ENCODE measurements at regions not wholly inside any gene's neighbourhood (a gene's known extent, or its start where the extent isn't known, plus 50 kb on each side); places are given as distances from the start of the nearest gene placed in this dataset.

- no peaks in the 10 kb centered on the region for H3K79me2 ChIP-seq (ENCODE audit: insufficient read depth, low read length)
- TF ChIP-seq, protein P1, sequence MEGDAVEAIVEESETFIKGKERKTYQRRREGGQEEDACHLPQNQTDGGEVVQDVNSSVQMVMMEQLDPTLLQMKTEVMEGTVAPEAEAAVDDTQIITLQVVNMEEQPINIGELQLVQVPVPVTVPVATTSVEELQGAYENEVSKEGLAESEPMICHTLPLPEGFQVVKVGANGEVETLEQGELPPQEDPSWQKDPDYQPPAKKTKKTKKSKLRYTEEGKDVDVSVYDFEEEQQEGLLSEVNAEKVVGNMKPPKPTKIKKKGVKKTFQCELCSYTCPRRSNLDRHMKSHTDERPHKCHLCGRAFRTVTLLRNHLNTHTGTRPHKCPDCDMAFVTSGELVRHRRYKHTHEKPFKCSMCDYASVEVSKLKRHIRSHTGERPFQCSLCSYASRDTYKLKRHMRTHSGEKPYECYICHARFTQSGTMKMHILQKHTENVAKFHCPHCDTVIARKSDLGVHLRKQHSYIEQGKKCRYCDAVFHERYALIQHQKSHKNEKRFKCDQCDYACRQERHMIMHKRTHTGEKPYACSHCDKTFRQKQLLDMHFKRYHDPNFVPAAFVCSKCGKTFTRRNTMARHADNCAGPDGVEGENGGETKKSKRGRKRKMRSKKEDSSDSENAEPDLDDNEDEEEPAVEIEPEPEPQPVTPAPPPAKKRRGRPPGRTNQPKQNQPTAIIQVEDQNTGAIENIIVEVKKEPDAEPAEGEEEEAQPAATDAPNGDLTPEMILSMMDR (IDR thresholded peaks at IDR 0.05; ENCODE audit: extremely low read depth, low read depth, low read length) = no peak
- H3K27ac ChIP-seq (ENCODE audit: low read depth, low read length) = no peak overlapping the region
- H3K4me3 ChIP-seq (ENCODE audit: insufficient read depth, low read length) = no peak overlapping the region
- H3K9me3 ChIP-seq (ENCODE audit: low read depth, low read length) = no peaks in the 10 kb centered on the region
- no peak for DNase-seq (ENCODE audit: insufficient read length, low spot score, missing footprints)
- H3K4me1 ChIP-seq (ENCODE audit: insufficient read depth, low read length) = no peaks in the 10 kb centered on the region
- peaks cover 3% of the 10 kb centered on the region for H3K27me3 ChIP-seq (ENCODE audit: insufficient read depth, low read length)
- no peaks in the 10 kb centered on the region for H3K36me3 ChIP-seq (ENCODE audit: insufficient read depth, low read length)
- no peak overlapping the region for H2AFZ ChIP-seq (ENCODE audit: low read length)
- no peak overlapping the region for H3K4me2 ChIP-seq (ENCODE audit: insufficient read depth, low read length)
- H4K20me1 ChIP-seq (ENCODE audit: insufficient read depth, low read length) = no peaks in the 10 kb centered on the region
Measured at GRCh38 chr5:135662061-135662481, 83.3 kb upstream of the CXCL14 start.

GRCh38 chr5:135660826-135661575, 82.2 kb upstream of the CXCL14 start:
- TF ChIP-seq, protein P1 (IDR thresholded peaks at IDR 0.05; ENCODE audit: extremely low read depth, low read depth, low read length) = no peak
- Histone ChIP-seq H3K36me3 (ENCODE audit: insufficient read depth, low read length) (no peaks in the 10 kb centered on the region), H4K20me1 (ENCODE audit: insufficient read depth, low read length) (no peaks in the 10 kb centered on the region), H3K79me2 (ENCODE audit: insufficient read depth, low read length) (no peaks in the 10 kb centered on the region), H3K27me3 (ENCODE audit: insufficient read depth, low read length) (peaks cover 3% of the 10 kb centered on the region), H3K27ac (ENCODE audit: low read depth, low read length) (no peak overlapping the region), H3K9me3 (ENCODE audit: low read depth, low read length) (no peaks in the 10 kb centered on the region), H3K4me1 (ENCODE audit: insufficient read depth, low read length) (no peaks in the 10 kb centered on the region), H3K4me3 (ENCODE audit: insufficient read depth, low read length) (no peak overlapping the region), H2AFZ (ENCODE audit: low read length) (no peak overlapping the region), H3K4me2 (ENCODE audit: insufficient read depth, low read length) (no peak overlapping the region)
- DNase-seq (ENCODE audit: insufficient read length, low spot score, missing footprints) = no peak

- Histone ChIP-seq H3K79me2 (ENCODE audit: insufficient read depth, low read length) (no peaks in the 10 kb centered on the region), H3K4me1 (ENCODE audit: insufficient read depth, low read length) (no peaks in the 10 kb centered on the region), H3K36me3 (ENCODE audit: insufficient read depth, low read length) (no peaks in the 10 kb centered on the region)
Measured at GRCh38 chr5:135657536-135658305, 78.9 kb upstream of the CXCL14 start.

More at GRCh38 chr5:135657536-135658305, 78.9 kb upstream of the CXCL14 start:
- no peak overlapping the region for H3K4me3 ChIP-seq (ENCODE audit: insufficient read depth, low read length)
- no peaks in the 10 kb centered on the region for H4K20me1 ChIP-seq (ENCODE audit: insufficient read depth, low read length)
- no peak overlapping the region for H3K27ac ChIP-seq (ENCODE audit: low read depth, low read length)
- DNase-seq (ENCODE audit: insufficient read length, low spot score, missing footprints) = no peak
- TF ChIP-seq, protein P1 (IDR thresholded peaks at IDR 0.05; ENCODE audit: extremely low read depth, low read depth, low read length) = no peak
- H2AFZ ChIP-seq (ENCODE audit: low read length) = no peak overlapping the region
- peaks cover 3% of the 10 kb centered on the region for H3K27me3 ChIP-seq (ENCODE audit: insufficient read depth, low read length)
- no peak overlapping the region for H3K4me2 ChIP-seq (ENCODE audit: insufficient read depth, low read length)
- H3K9me3 ChIP-seq (ENCODE audit: low read depth, low read length) = no peaks in the 10 kb centered on the region
